ENCODE measurements at regions not wholly inside any gene's neighbourhood (a gene's known extent, or its start where the extent isn't known, plus 50 kb on each side); places are given as distances from the start of the nearest gene placed in this dataset.

DNA sequence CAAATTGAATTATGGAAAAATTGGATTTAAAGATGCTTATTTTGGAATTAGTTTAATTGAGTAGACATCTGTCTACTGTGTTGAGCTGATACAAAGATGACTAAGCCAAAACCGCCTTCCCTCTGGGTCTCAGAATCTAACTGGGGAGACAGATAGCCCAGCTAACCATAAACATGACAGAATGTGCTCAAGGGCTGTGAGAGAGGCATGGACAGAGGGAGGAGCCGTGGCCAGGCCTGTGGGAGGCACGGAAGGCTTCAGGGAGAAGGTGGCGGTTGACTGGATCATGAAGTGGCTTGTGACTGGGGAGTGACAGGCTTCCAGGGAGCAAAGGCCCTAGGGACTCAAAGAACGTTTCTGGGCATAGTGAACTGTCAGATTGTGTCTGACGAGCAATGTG lies 74.6 kb downstream of the DACT1 start:
- H2BK15ac ChIP-seq (ENCODE audit: low read depth, low read length) = no peak overlapping the region
- no peak overlapping the region for H3K9ac ChIP-seq (ENCODE audit: extremely low read depth, insufficient read length, low read length)
- no peak overlapping the region for H4K8ac ChIP-seq (replicated peaks; ENCODE audit: insufficient read length, low read depth, low read length)
- H4K5ac ChIP-seq (ENCODE audit: insufficient read length, low read depth, low read length) = no peak overlapping the region
- H3K79me2 ChIP-seq (ENCODE audit: insufficient read depth, low read length) = no peaks in the 10 kb centered on the region
- no peaks in the 10 kb centered on the region for H3K23me2 ChIP-seq (ENCODE audit: insufficient read length, low read depth, low read length, poor library complexity, severe bottlenecking)
- H3K4me1 ChIP-seq (ENCODE audit: insufficient read depth, low read length) = peaks cover 4% of the 10 kb centered on the region; the same call in 1 of the 2 replicates
- Mint-ChIP-seq H3K27ac (no peak overlapping the region), H3K9me3 (no peaks in the 10 kb centered on the region), H3K36me3 (ENCODE audit: insufficient read depth in 1 of 3, low read depth in 3 of 3) (no peaks in the 10 kb centered on the region), H3K4me3 (no peak overlapping the region), H3K27me3 (ENCODE audit: low read depth) (peaks cover 1% of the 10 kb centered on the region; the same call in 1 of the 2 replicates), H3K4me1 (peaks cover 8% of the 10 kb centered on the region in 2 experiments)
- no peak overlapping the region for H3T11ph ChIP-seq (ENCODE audit: low read length)
- no peak overlapping the region for H2AK5ac ChIP-seq (ENCODE audit: insufficient read length, low read length)
- H3K79me1 ChIP-seq (ENCODE audit: insufficient read depth, low read depth, low read length, poor library complexity, severe bottlenecking) = no peaks in the 10 kb centered on the region
- no peak overlapping the region for H3K4me2 ChIP-seq (ENCODE audit: insufficient read depth, insufficient read length, low read length)
- H2BK12ac ChIP-seq (ENCODE audit: insufficient read length, low read depth, low read length) = no peak overlapping the region
- H3K18ac ChIP-seq (ENCODE audit: insufficient read length, low read depth, low read length) = no peak overlapping the region
- no peaks in the 10 kb centered on the region for H4K20me1 ChIP-seq (ENCODE audit: control insufficient read depth, insufficient read depth, insufficient read length)
- no peak overlapping the region for H2BK120ac ChIP-seq (ENCODE audit: low read depth, low read length, poor library complexity, severe bottlenecking)
- H2AFZ ChIP-seq (ENCODE audit: low read length) = no peak overlapping the region
- no peak for DNase-seq
- H2BK20ac ChIP-seq (ENCODE audit: low read depth, low read length, poor library complexity, severe bottlenecking) = no peak overlapping the region
- no CpG with 5 or more reads among the region's 6 CpGs for WGBS (ENCODE audit: extremely low coverage, insufficient read length, low lambda C conversion rate)
- no peak overlapping the region for H3K23ac ChIP-seq (ENCODE audit: insufficient read length, low read depth, low read length)
- H3K4ac ChIP-seq (ENCODE audit: low read depth, low read length) = no peak overlapping the region
- no peaks in the 10 kb centered on the region for H3K9me3 ChIP-seq (ENCODE audit: control insufficient read depth, low read depth, low read length)
- no peak for TF ChIP-seq CTCF (conservative IDR thresholded peaks at IDR 0.05)
- no peak overlapping the region for H4K91ac ChIP-seq (ENCODE audit: insufficient read length, low read depth, low read length)
- no peak overlapping the region for H2BK5ac ChIP-seq (ENCODE audit: insufficient read length, low read length)
- H3K14ac ChIP-seq (ENCODE audit: insufficient read depth, low read length) = 0 out of 2 replicates have a peak overlapping the region, but pooled peaks have one; percentile 44
- H3K27ac ChIP-seq (ENCODE audit: insufficient read length, low read depth, low read length) = no peak overlapping the region
- no peak overlapping the region for H3K56ac ChIP-seq (ENCODE audit: insufficient read length, low read depth, low read length)
- no peaks in the 10 kb centered on the region for H3K27me3 ChIP-seq (ENCODE audit: insufficient read depth, low read length)
